IMR-90 (cell line): ENCODE measurements at regions not wholly inside any gene's neighbourhood (a gene's known extent, or its start where the extent isn't known, plus 50 kb on each side); places are given as distances from the start of the nearest gene placed in this dataset.
A peak's percentile ranks its signal among the peaks of the same experiment; 100 is the strongest.

ENCODE experiments used
- ATAC-seq: fragments of 200-7000 bp; cut with Tn5 transposase; 2 replicates; pipeline ENCODE4 v1.9.1; 2020; ENCODE audit warnings: low read depth, mild to moderate bottlenecking, moderate library complexity
- BruUV-seq: library from RNA; stranded (reverse); fragments of 400-500 nt; replicated peaks from 2 replicates; lab custom pipeline; 2021; lab: Mats Ljungman, UMichigan
- CTCF ChIA-PET: fragments of 300-600 bp; formaldehyde crosslinking; extraction: SDS; loops from one replicate; lab custom pipeline; 2021; ENCODE audit warnings: antibody characterized with exemption; lab: Yijun Ruan, JAX
- POLR2A ChIA-PET: fragments of 300-600 bp; sonication (Branson Sonifier 250); formaldehyde crosslinking; loops from one replicate; lab custom pipeline; 2022; ENCODE audit warnings: antibody characterized with exemption; ENCODE audit not compliant: unreplicated experiment; lab: Charles Lee
- DNase-seq: peaks from one replicate; pipeline ENCODE4 v3.0.0; 2013
- H2AFZ ChIP-seq: replicated peaks from 2 replicates; pipeline ENCODE3; 2013; ENCODE audit warnings: low read length, mild to moderate bottlenecking; ENCODE audit not compliant: poor library complexity
- H2AK5ac ChIP-seq: 2 replicates; pipeline ENCODE4 v1.6.1; 2013; ENCODE audit warnings: low read depth, low read length, inconsistent platforms
- H2AK9ac ChIP-seq: replicated peaks from 2 replicates; pipeline ENCODE3; 2013; ENCODE audit warnings: mild to moderate bottlenecking, low read depth, low read length, moderate library complexity; ENCODE audit not compliant: poor library complexity
- H2BK120ac ChIP-seq: 2 replicates; pipeline ENCODE4 v1.6.1; 2013; ENCODE audit warnings: low read depth, low read length, inconsistent platforms
- H2BK15ac ChIP-seq: 3 replicates; pipeline ENCODE4 v1.6.1; 2013; ENCODE audit warnings: low read depth, low read length, inconsistent platforms
- H2BK20ac ChIP-seq: 2 replicates; pipeline ENCODE4 v1.6.1; 2013; ENCODE audit warnings: low read depth, mild to moderate bottlenecking, inconsistent platforms, low read length, moderate library complexity
- H2BK5ac ChIP-seq: 2 replicates; pipeline ENCODE4 v1.6.1; 2013; ENCODE audit warnings: mild to moderate bottlenecking, low read depth, low read length, inconsistent platforms; ENCODE audit not compliant: poor library complexity, severe bottlenecking
- H3K14ac ChIP-seq: replicated peaks from 2 replicates; pipeline ENCODE4 v1.6.1; 2013; ENCODE audit warnings: low read depth, low read length, inconsistent platforms
- H3K18ac ChIP-seq: 2 replicates; pipeline ENCODE4 v1.6.1; 2013; ENCODE audit warnings: low read depth, low read length, control low read depth
- H3K23ac ChIP-seq: 2 replicates; pipeline ENCODE4 v1.6.1; 2013; ENCODE audit warnings: low read depth, low read length, inconsistent platforms
- H3K27ac ChIP-seq: 2 replicates; pipeline ENCODE4 v1.5.1; 2013; ENCODE audit warnings: mild to moderate bottlenecking, control low read depth, low read length; ENCODE audit not compliant: insufficient read depth
- H3K27me3 ChIP-seq: 2 replicates; pipeline ENCODE4 v1.6.1; 2013; ENCODE audit warnings: low read length; ENCODE audit not compliant: control insufficient read depth, insufficient read depth
- H3K36me3 ChIP-seq: 2 replicates; pipeline ENCODE4 v1.6.1; 2013; ENCODE audit warnings: low read length, mixed read lengths; ENCODE audit not compliant: control insufficient read depth, insufficient read depth
- H3K4ac ChIP-seq: 2 replicates; pipeline ENCODE4 v1.6.1; 2013; ENCODE audit warnings: low read depth, low read length, inconsistent platforms
- H3K4me1 ChIP-seq: 2 replicates; pipeline ENCODE4 v1.6.1; 2013; ENCODE audit warnings: low read length, mixed read lengths; ENCODE audit not compliant: control insufficient read depth, insufficient read depth
- H3K4me2 ChIP-seq: 2 replicates; pipeline ENCODE4 v1.6.1; 2013; ENCODE audit warnings: low read depth, mild to moderate bottlenecking, control low read depth, low read length, moderate library complexity
- H3K4me3 ChIP-seq: 2 replicates; pipeline ENCODE4 v1.5.1; 2013; ENCODE audit warnings: low read depth, mild to moderate bottlenecking, control low read depth, low read length, moderate library complexity; ENCODE audit not compliant: insufficient read depth
- H3K56ac ChIP-seq: 2 replicates; pipeline ENCODE4 v1.6.1; 2013; ENCODE audit warnings: low read length, inconsistent platforms; ENCODE audit not compliant: insufficient read depth; ENCODE audit errors: extremely low read depth
- H3K79me1 ChIP-seq, 2 experiments: 2 replicates each; pipeline ENCODE4 v1.6.1; 2013; ENCODE audit warnings: low read length in 2 of 2, inconsistent platforms in 1 of 2, low read depth in 1 of 2
- H3K9ac ChIP-seq: 2 replicates; pipeline ENCODE4 v1.6.1; 2013; ENCODE audit warnings: low read depth, low read length, control low read depth
- H3K9me1 ChIP-seq: 2 replicates; pipeline ENCODE4 v1.6.1; 2013; ENCODE audit warnings: low read length, inconsistent platforms; ENCODE audit not compliant: insufficient read depth
- H3K9me3 ChIP-seq: 2 replicates; pipeline ENCODE4 v1.6.1; 2013; ENCODE audit warnings: low read length; ENCODE audit not compliant: control insufficient read depth, insufficient read depth
- H4K20me1 ChIP-seq: 2 replicates; pipeline ENCODE4 v1.6.1; 2013; ENCODE audit warnings: low read length, inconsistent platforms; ENCODE audit not compliant: insufficient read depth
- H4K5ac ChIP-seq: 2 replicates; pipeline ENCODE4 v1.6.1; 2013; ENCODE audit warnings: mild to moderate bottlenecking, low read depth, low read length, control low read depth
- H4K8ac ChIP-seq, 2 experiments: 2 replicates each; pipeline ENCODE4 v1.6.1; 2013; ENCODE audit warnings: low read depth in 2 of 2, low read length in 2 of 2, control low read depth in 1 of 2, inconsistent platforms in 1 of 2
- H4K91ac ChIP-seq: 2 replicates; pipeline ENCODE4 v1.6.1; 2013; ENCODE audit warnings: low read depth, low read length, inconsistent platforms; ENCODE audit not compliant: insufficient read depth
- CEBPB ChIP-seq: IDR thresholded peaks from 2 replicates; pipeline ENCODE4 v1.6.1; 2012; ENCODE audit warnings: low read depth, low read length, improper control_type of control experiment
- CHD1 ChIP-seq: IDR thresholded peaks from 2 replicates; pipeline ENCODE4 v1.6.1; 2012; ENCODE audit warnings: low read depth, low read length, improper control_type of control experiment
- FOS ChIP-seq: fragments of 150-350 bp; IDR thresholded peaks from 2 replicates; pipeline ENCODE4 v1.6.1; 2016; ENCODE audit warnings: low read depth, low read length
- MAFK ChIP-seq: IDR thresholded peaks from 2 replicates; pipeline ENCODE4 v1.6.1; 2012; ENCODE audit warnings: low read depth, low read length, improper control_type of control experiment
- MAZ ChIP-seq: IDR thresholded peaks from 2 replicates; pipeline ENCODE4 v1.6.1; 2012; ENCODE audit warnings: low read depth, mild to moderate bottlenecking, low read length, improper control_type of control experiment, moderate library complexity, borderline replicate concordance
- NFE2L2 ChIP-seq: fragments of 150-350 bp; IDR thresholded peaks from 2 replicates; pipeline ENCODE4 v1.6.1; 2016; ENCODE audit warnings: low read depth, mild to moderate bottlenecking, low read length
- POLR2A ChIP-seq: IDR thresholded peaks from 2 replicates; pipeline ENCODE4 v1.6.1; 2012; ENCODE audit warnings: mild to moderate bottlenecking, low read depth, low read length
- RCOR1 ChIP-seq: IDR thresholded peaks from 2 replicates; pipeline ENCODE4 v1.6.1; 2012; ENCODE audit warnings: mild to moderate bottlenecking, low read length, improper control_type of control experiment; ENCODE audit not compliant: insufficient replicate concordance
- SMC3 ChIP-seq: fragments of 150-350 bp; IDR thresholded peaks from 2 replicates; pipeline ENCODE4 v1.6.1; 2016; ENCODE audit warnings: low read depth, mild to moderate bottlenecking, antibody characterized with exemption, low read length, moderate library complexity
- WGBS, 2 experiments: methylation state at CpG; one replicate each; pipeline versions ENCODE4 v1.1.5 to v1.1.7; 2013; ENCODE audit warnings: missing lambda C conversion rate in 2 of 2; ENCODE audit not compliant: insufficient read length in 1 of 2; ENCODE audit errors: extremely low coverage in 2 of 2; 5-methylcytosine and 5-hydroxymethylcytosine counted together
- dilution Hi-C: fragments of 300-500 bp; cut with HindIII; formaldehyde crosslinking; loops from one replicate; pipeline ENCODE4 v1.14.3; 2018; ENCODE audit warnings: low sequenced_read_pairs; ENCODE audit not compliant: unreplicated experiment
- in situ Hi-C: fragments of 300-500 bp; cut with MboI; formaldehyde crosslinking; loops from 3 replicates; pipeline ENCODE4 v1.14.3; 2019; ENCODE audit warnings: low sequenced_read_pairs, inconsistent platforms, mixed read lengths
- intact Hi-C: fragments of 100-400 bp; cut with micrococcal nuclease; formaldehyde crosslinking; loops from 2 replicates; pipeline ENCODE4 v1.10.0; 2022
- TF ChIP-seq, protein P1 (sequence below): fragments of 150-350 bp; IDR thresholded peaks from 2 replicates; pipeline ENCODE4 v1.6.1; 2016; ENCODE audit warnings: low read depth, mild to moderate bottlenecking, low read length, moderate library complexity, borderline replicate concordance

DNA sequence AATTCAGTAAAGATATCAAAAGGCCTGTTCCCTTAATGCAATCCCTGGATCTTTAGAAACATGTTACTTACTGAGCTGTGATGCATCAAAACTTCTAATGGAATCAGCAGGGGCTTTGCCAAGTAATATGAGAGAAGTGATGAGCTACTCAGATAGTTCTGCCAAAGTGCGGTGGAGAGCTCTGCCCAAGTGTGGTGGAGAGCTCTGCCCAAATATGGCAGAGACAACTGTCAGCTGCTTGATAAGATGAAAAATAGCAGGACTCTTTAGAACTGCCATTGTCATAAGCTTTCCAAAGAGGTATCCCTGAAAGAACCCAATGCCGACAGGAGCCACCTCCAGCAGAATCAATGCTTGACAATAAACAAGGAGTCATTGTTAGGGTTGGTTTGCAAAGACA is 167.9 kb upstream of the SLC39A10 start:
- intact Hi-C loops, result loop anchor here (10.0 kb wide), 1 partner anchor 446 kb away; no protein-coding TSS in a partner anchor
- no peaks in the 10 kb centered on the region for H3K9me1 ChIP-seq
- H4K20me1 ChIP-seq, result no peaks in the 10 kb centered on the region
- no peak overlapping the region for H2AFZ ChIP-seq
- in situ Hi-C loops, result no loop called here
- H3K4me3 ChIP-seq, result no peak overlapping the region
- dilution Hi-C loops, result no loop called here
- POLR2A ChIA-PET, result no interaction called here
- no peak overlapping the region for H2BK15ac ChIP-seq
- no peak overlapping the region for H3K9ac ChIP-seq
- no peaks in the 10 kb centered on the region for H3K9me3 ChIP-seq
- no peak overlapping the region for H2AK9ac ChIP-seq
- H2BK120ac ChIP-seq, result 0 out of 2 replicates have a peak overlapping the region, but pooled peaks have one; percentile 2
- WGBS, 2 experiments, result no CpG with 5 or more reads among the region's 2 CpGs
- H3K56ac ChIP-seq, result no peak overlapping the region
- no peaks in the 10 kb centered on the region; the same call in 1 of the 2 replicates for H3K4me1 ChIP-seq
- DNase-seq (peak; percentile 28), ATAC-seq (no peak)
- H3K4ac ChIP-seq, result no peak overlapping the region
- H3K36me3 ChIP-seq, result no peaks in the 10 kb centered on the region
- no peak overlapping the region for H3K4me2 ChIP-seq
- H3K79me1 ChIP-seq, result no peaks in the 10 kb centered on the region
- H2AK5ac ChIP-seq, result no peak overlapping the region
- H3K27me3 ChIP-seq, result no peaks in the 10 kb centered on the region
- no peak overlapping the region for H3K27ac ChIP-seq
- no peak overlapping the region for H2BK20ac ChIP-seq
- H3K23ac ChIP-seq, result no peak overlapping the region
- no peak overlapping the region for H4K91ac ChIP-seq
- H3K18ac ChIP-seq, result no peak overlapping the region
- no peak overlapping the region for H4K8ac ChIP-seq
- H4K5ac ChIP-seq, result no peak overlapping the region
- CTCF ChIA-PET, result interaction anchor here (0.8 kb wide), 1 partner anchor 9 kb away, joined by 9 read pairs; no protein-coding TSS in a partner anchor
- no TSS peak for BruUV-seq
- H3K14ac ChIP-seq, result no peak overlapping the region
- no peak for TF ChIP-seq NFE2L2
- no peak for TF ChIP-seq FOS
- no peak for TF ChIP-seq CEBPB
- TF ChIP-seq POLR2A, result no peak
- TF ChIP-seq, protein P1, sequence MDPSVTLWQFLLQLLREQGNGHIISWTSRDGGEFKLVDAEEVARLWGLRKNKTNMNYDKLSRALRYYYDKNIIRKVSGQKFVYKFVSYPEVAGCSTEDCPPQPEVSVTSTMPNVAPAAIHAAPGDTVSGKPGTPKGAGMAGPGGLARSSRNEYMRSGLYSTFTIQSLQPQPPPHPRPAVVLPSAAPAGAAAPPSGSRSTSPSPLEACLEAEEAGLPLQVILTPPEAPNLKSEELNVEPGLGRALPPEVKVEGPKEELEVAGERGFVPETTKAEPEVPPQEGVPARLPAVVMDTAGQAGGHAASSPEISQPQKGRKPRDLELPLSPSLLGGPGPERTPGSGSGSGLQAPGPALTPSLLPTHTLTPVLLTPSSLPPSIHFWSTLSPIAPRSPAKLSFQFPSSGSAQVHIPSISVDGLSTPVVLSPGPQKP, result no peak
- no peak for TF ChIP-seq RCOR1
- TF ChIP-seq CHD1, result no peak
- TF ChIP-seq SMC3, result no peak
- TF ChIP-seq MAFK, result no peak
- no peak for TF ChIP-seq MAZ
- no peak overlapping the region for H2BK5ac ChIP-seq
